ENCODE measurements at regions not wholly inside any gene's neighbourhood (a gene's known extent, or its start where the extent isn't known, plus 50 kb on each side); places are given as distances from the start of the nearest gene placed in this dataset.
"Not testable (repeated sequence)": the region's sequence is repeated elsewhere in the genome, so short reads cannot be mapped to it uniquely, and the experiment has no call there.

GRCh38 chr11:97102180-97102579 lies 712.4 kb downstream of the JRKL start:
- H3K4me3 ChIP-seq (ENCODE audit: low read length in 3 of 3); H3K9me3 ChIP-seq (ENCODE audit: control insufficient read depth in 3 of 3, low read length in 3 of 3); H3K4me1 ChIP-seq (ENCODE audit: control insufficient read depth in 3 of 3, insufficient read depth in 3 of 3, low read length in 3 of 3); H3K27me3 ChIP-seq (ENCODE audit: control insufficient read depth in 3 of 3, insufficient read depth in 3 of 3, low read length in 3 of 3); H3K36me3 ChIP-seq (ENCODE audit: control insufficient read depth in 3 of 3, insufficient read depth in 3 of 3, low read length in 3 of 3); H3K27ac ChIP-seq (ENCODE audit: low read depth, low read length); H3K9ac ChIP-seq (ENCODE audit: low read depth in 1 of 3, low read length in 3 of 3): not testable (repeated sequence)

DNA sequence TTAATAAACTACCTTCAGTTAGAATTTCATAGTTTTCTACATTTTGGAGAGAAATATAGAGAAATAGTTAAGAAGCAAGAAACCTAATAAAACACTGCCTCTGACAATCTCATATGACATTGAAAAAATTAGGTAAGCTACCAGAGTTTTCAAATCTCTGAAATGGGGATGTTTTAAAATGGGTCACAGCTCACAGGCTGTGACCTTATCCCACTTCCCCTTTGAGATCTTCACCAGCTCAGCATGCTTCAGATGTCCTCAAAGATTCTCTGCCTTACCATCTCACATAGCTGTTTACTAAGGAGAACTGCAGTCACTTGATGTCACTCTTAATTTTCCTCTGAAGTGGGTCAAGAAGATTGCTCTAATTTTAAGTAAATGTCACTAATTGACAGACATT lies 717.8 kb downstream of the JRKL start:
- H3K9me3 ChIP-seq (ENCODE audit: control insufficient read depth in 3 of 3, low read length in 3 of 3): no peaks in the 10 kb centered on the region

GRCh38 chr11:97109078-97109477 lies 719.3 kb downstream of the JRKL start:
- Histone ChIP-seq H3K9ac (ENCODE audit: low read depth in 1 of 3, low read length in 3 of 3) (no peak overlapping the region), H3K27me3 (ENCODE audit: control insufficient read depth in 3 of 3, insufficient read depth in 3 of 3, low read length in 3 of 3) (no peaks in the 10 kb centered on the region), H3K4me1 (ENCODE audit: control insufficient read depth in 3 of 3, insufficient read depth in 3 of 3, low read length in 3 of 3) (no peaks in the 10 kb centered on the region), H3K4me3 (ENCODE audit: low read length in 3 of 3) (no peak overlapping the region), H3K27ac (ENCODE audit: low read depth, low read length) (no peak overlapping the region), H3K36me3 (ENCODE audit: control insufficient read depth in 3 of 3, insufficient read depth in 3 of 3, low read length in 3 of 3) (no peaks in the 10 kb centered on the region), H3K9me3 (ENCODE audit: control insufficient read depth in 3 of 3, low read length in 3 of 3) (no peaks in the 10 kb centered on the region)

More for the DNA sequence above, 717.8 kb downstream of the JRKL start:
- no peak overlapping the region for H3K4me3 ChIP-seq (ENCODE audit: low read length in 3 of 3)
- H3K4me1 ChIP-seq (ENCODE audit: control insufficient read depth in 3 of 3, insufficient read depth in 3 of 3, low read length in 3 of 3): no peaks in the 10 kb centered on the region
- no peak overlapping the region for H3K9ac ChIP-seq (ENCODE audit: low read depth in 1 of 3, low read length in 3 of 3)
- H3K27me3 ChIP-seq (ENCODE audit: control insufficient read depth in 3 of 3, insufficient read depth in 3 of 3, low read length in 3 of 3): no peaks in the 10 kb centered on the region
- H3K27ac ChIP-seq (ENCODE audit: low read depth, low read length): no peak overlapping the region
- H3K36me3 ChIP-seq (ENCODE audit: control insufficient read depth in 3 of 3, insufficient read depth in 3 of 3, low read length in 3 of 3): no peaks in the 10 kb centered on the region

DNA sequence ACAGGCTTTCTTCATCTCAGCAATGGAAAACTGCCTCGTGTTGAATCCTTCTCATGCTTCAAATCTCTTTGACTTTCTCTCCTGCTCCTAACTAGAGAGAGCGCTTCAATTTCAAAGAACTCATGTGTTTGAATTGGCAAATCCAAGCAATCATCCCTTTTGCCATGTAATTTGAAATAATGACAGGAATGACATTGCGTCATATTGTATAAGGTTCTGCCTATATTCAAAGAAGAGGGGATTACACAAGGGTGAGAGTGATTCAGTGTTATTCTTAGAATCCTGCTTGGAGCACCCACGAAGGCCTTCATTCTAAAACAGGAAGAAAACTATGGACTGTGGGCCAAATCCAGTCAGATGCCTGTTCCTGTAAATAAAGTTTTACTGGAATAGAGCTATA lies 720.6 kb downstream of the JRKL start:
- Histone ChIP-seq H3K4me1 (ENCODE audit: control insufficient read depth in 3 of 3, insufficient read depth in 3 of 3, low read length in 3 of 3) (no peaks in the 10 kb centered on the region), H3K9me3 (ENCODE audit: control insufficient read depth in 3 of 3, low read length in 3 of 3) (no peaks in the 10 kb centered on the region), H3K9ac (ENCODE audit: low read depth in 1 of 3, low read length in 3 of 3) (no peak overlapping the region), H3K27ac (ENCODE audit: low read depth, low read length) (no peak overlapping the region), H3K4me3 (ENCODE audit: low read length in 3 of 3) (no peak overlapping the region), H3K27me3 (ENCODE audit: control insufficient read depth in 3 of 3, insufficient read depth in 3 of 3, low read length in 3 of 3) (no peaks in the 10 kb centered on the region), H3K36me3 (ENCODE audit: control insufficient read depth in 3 of 3, insufficient read depth in 3 of 3, low read length in 3 of 3) (no peaks in the 10 kb centered on the region)

GRCh38 chr11:97111559-97111958 lies 721.7 kb downstream of the JRKL start:
- H3K4me3 ChIP-seq (ENCODE audit: low read length in 3 of 3): no peak overlapping the region

GRCh38 chr11:97118614-97119200 lies 728.9 kb downstream of the JRKL start:
- Histone ChIP-seq H3K27ac (ENCODE audit: low read depth, low read length) (no peak overlapping the region), H3K4me3 (ENCODE audit: low read length in 3 of 3) (no peak overlapping the region), H3K4me1 (ENCODE audit: control insufficient read depth in 3 of 3, insufficient read depth in 3 of 3, low read length in 3 of 3) (no peaks in the 10 kb centered on the region), H3K9ac (ENCODE audit: low read depth in 1 of 3, low read length in 3 of 3) (no peak overlapping the region), H3K27me3 (ENCODE audit: control insufficient read depth in 3 of 3, insufficient read depth in 3 of 3, low read length in 3 of 3) (no peaks in the 10 kb centered on the region), H3K36me3 (ENCODE audit: control insufficient read depth in 3 of 3, insufficient read depth in 3 of 3, low read length in 3 of 3) (no peaks in the 10 kb centered on the region), H3K9me3 (ENCODE audit: control insufficient read depth in 3 of 3, low read length in 3 of 3) (peaks cover 0 to 1% (median 0%) of the 10 kb centered on the region in 3 donors)

More at GRCh38 chr11:97111559-97111958, 721.7 kb downstream of the JRKL start:
- no peaks in the 10 kb centered on the region for H3K27me3 ChIP-seq (ENCODE audit: control insufficient read depth in 3 of 3, insufficient read depth in 3 of 3, low read length in 3 of 3)
- no peaks in the 10 kb centered on the region for H3K4me1 ChIP-seq (ENCODE audit: control insufficient read depth in 3 of 3, insufficient read depth in 3 of 3, low read length in 3 of 3)
- H3K9ac ChIP-seq (ENCODE audit: low read depth in 1 of 3, low read length in 3 of 3): no peak overlapping the region
- H3K36me3 ChIP-seq (ENCODE audit: control insufficient read depth in 3 of 3, insufficient read depth in 3 of 3, low read length in 3 of 3): no peaks in the 10 kb centered on the region
- H3K27ac ChIP-seq (ENCODE audit: low read depth, low read length): no peak overlapping the region
- peaks cover 0 to 1% (median 0%) of the 10 kb centered on the region in 3 donors for H3K9me3 ChIP-seq (ENCODE audit: control insufficient read depth in 3 of 3, low read length in 3 of 3)

GRCh38 chr11:97123237-97123636 lies 733.4 kb downstream of the JRKL start:
- Histone ChIP-seq H3K27me3 (ENCODE audit: control insufficient read depth in 3 of 3, insufficient read depth in 3 of 3, low read length in 3 of 3) (no peaks in the 10 kb centered on the region), H3K4me3 (ENCODE audit: low read length in 3 of 3) (no peak overlapping the region), H3K27ac (ENCODE audit: low read depth, low read length) (no peak overlapping the region), H3K36me3 (ENCODE audit: control insufficient read depth in 3 of 3, insufficient read depth in 3 of 3, low read length in 3 of 3) (no peaks in the 10 kb centered on the region), H3K9me3 (ENCODE audit: control insufficient read depth in 3 of 3, low read length in 3 of 3) (peaks cover 0 to 3% (median 0%) of the 10 kb centered on the region in 3 donors), H3K4me1 (ENCODE audit: control insufficient read depth in 3 of 3, insufficient read depth in 3 of 3, low read length in 3 of 3) (no peaks in the 10 kb centered on the region), H3K9ac (ENCODE audit: low read depth in 1 of 3, low read length in 3 of 3) (no peak overlapping the region)

- Histone ChIP-seq H3K4me1 (ENCODE audit: control insufficient read depth in 3 of 3, insufficient read depth in 3 of 3, low read length in 3 of 3) (no peaks in the 10 kb centered on the region), H3K27ac (ENCODE audit: low read depth, low read length) (no peak overlapping the region), H3K9ac (ENCODE audit: low read depth in 1 of 3, low read length in 3 of 3) (no peak overlapping the region), H3K4me3 (ENCODE audit: low read length in 3 of 3) (no peak overlapping the region), H3K9me3 (ENCODE audit: control insufficient read depth in 3 of 3, low read length in 3 of 3) (no peaks in the 10 kb centered on the region), H3K36me3 (ENCODE audit: control insufficient read depth in 3 of 3, insufficient read depth in 3 of 3, low read length in 3 of 3) (no peaks in the 10 kb centered on the region), H3K27me3 (ENCODE audit: control insufficient read depth in 3 of 3, insufficient read depth in 3 of 3, low read length in 3 of 3) (no peaks in the 10 kb centered on the region)
Observed at GRCh38 chr11:97136067-97136466, 746.3 kb downstream of the JRKL start.

- Histone ChIP-seq H3K4me3 (ENCODE audit: low read length in 3 of 3) (no peak overlapping the region), H3K27me3 (ENCODE audit: control insufficient read depth in 3 of 3, insufficient read depth in 3 of 3, low read length in 3 of 3) (no peaks in the 10 kb centered on the region), H3K27ac (ENCODE audit: low read depth, low read length) (no peak overlapping the region), H3K36me3 (ENCODE audit: control insufficient read depth in 3 of 3, insufficient read depth in 3 of 3, low read length in 3 of 3) (no peaks in the 10 kb centered on the region), H3K9me3 (ENCODE audit: control insufficient read depth in 3 of 3, low read length in 3 of 3) (no peaks in the 10 kb centered on the region), H3K9ac (ENCODE audit: low read depth in 1 of 3, low read length in 3 of 3) (no peak overlapping the region), H3K4me1 (ENCODE audit: control insufficient read depth in 3 of 3, insufficient read depth in 3 of 3, low read length in 3 of 3) (no peaks in the 10 kb centered on the region)
Observed at GRCh38 chr11:97140885-97141494, 751.2 kb downstream of the JRKL start.

DNA sequence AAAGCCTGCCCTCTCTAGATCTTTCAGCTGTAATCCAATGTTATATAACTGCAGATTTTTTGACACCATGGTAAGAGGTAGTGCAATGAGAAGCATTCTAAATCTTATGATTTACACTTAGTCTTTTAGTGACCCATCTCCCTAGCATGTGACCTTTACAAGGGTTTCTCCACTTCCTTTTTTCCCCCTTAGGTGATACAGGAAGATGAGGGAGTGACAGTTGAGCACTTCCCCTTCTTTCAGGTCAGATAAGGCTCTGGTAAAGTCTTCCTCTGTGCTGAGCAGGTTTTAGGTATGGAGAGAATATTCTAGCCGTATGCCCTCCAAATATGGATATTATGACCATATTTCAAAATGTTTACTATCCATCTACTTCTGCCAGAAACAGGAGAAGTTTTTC lies 753.6 kb downstream of the JRKL start:
- Histone ChIP-seq H3K9ac (ENCODE audit: low read depth in 1 of 3, low read length in 3 of 3) (no peak overlapping the region), H3K27me3 (ENCODE audit: control insufficient read depth in 3 of 3, insufficient read depth in 3 of 3, low read length in 3 of 3) (no peaks in the 10 kb centered on the region), H3K36me3 (ENCODE audit: control insufficient read depth in 3 of 3, insufficient read depth in 3 of 3, low read length in 3 of 3) (no peaks in the 10 kb centered on the region), H3K9me3 (ENCODE audit: control insufficient read depth in 3 of 3, low read length in 3 of 3) (no peaks in the 10 kb centered on the region), H3K4me3 (ENCODE audit: low read length in 3 of 3) (no peak overlapping the region), H3K27ac (ENCODE audit: low read depth, low read length) (no peak overlapping the region), H3K4me1 (ENCODE audit: control insufficient read depth in 3 of 3, insufficient read depth in 3 of 3, low read length in 3 of 3) (no peaks in the 10 kb centered on the region)

All from skeletal muscle tissue (tissue), 3 donors.